Activated CD4-positive, alpha-beta T cell treated with anti-CD3 and anti-CD28 coated beads for 36 hours (primary cell): ENCODE measurements at regions not wholly inside any gene's neighbourhood (a gene's known extent, or its start where the extent isn't known, plus 50 kb on each side); places are given as distances from the start of the nearest gene placed in this dataset.

Source experiments
- ATAC-seq: fragments of 200-7000 bp; cut with Tn5 transposase; one replicate; pipeline ENCODE4 v1.10.0; 2021; ENCODE audit warnings: mild to moderate bottlenecking, moderate library complexity
- CTCF ChIA-PET: fragments of 350-600 bp; sonication (Branson Sonifier 250); formaldehyde crosslinking; loops from one replicate; lab custom pipeline; 2021; ENCODE audit warnings: antibody characterized with exemption; lab: Charles Lee
- POLR2A ChIA-PET: fragments of 350-600 bp; sonication (Branson Sonifier 250); formaldehyde crosslinking; loops from one replicate; lab custom pipeline; 2021; ENCODE audit warnings: antibody characterized with exemption, inconsistent platforms; lab: Charles Lee
- DNase-seq: peaks from one replicate; pipeline ENCODE4 v3.0.0-alpha.2; 2020
- H3K27ac Mint-ChIP-seq: one replicate; pipeline ENCODE4 v1.8.0; 2021; ENCODE audit warnings: mixed read lengths
- H3K27me3 Mint-ChIP-seq: one replicate; pipeline ENCODE4 v1.8.0; 2021; ENCODE audit warnings: mixed read lengths
- H3K36me3 Mint-ChIP-seq: one replicate; pipeline ENCODE4 v1.8.0; 2021; ENCODE audit warnings: low read depth, mixed read lengths
- H3K4me1 Mint-ChIP-seq: one replicate; pipeline ENCODE4 v1.8.0; 2021; ENCODE audit warnings: mixed read lengths
- H3K4me3 Mint-ChIP-seq: one replicate; pipeline ENCODE4 v1.8.0; 2021; ENCODE audit warnings: mild to moderate bottlenecking, moderate library complexity, mixed read lengths
- H3K9me3 Mint-ChIP-seq: one replicate; pipeline ENCODE4 v1.8.0; 2021; ENCODE audit warnings: low read depth, mixed read lengths
- intact Hi-C, 2 experiments: fragments of 100-400 bp; cut with DNase I in 1 of 2; cut with micrococcal nuclease in 1 of 2; formaldehyde crosslinking; loops; one replicate each; pipeline versions ENCODE4 v1.14.2 to v1.15.1; 2022 to 2024; cut with DNase I, micrococcal nuclease

DNA sequence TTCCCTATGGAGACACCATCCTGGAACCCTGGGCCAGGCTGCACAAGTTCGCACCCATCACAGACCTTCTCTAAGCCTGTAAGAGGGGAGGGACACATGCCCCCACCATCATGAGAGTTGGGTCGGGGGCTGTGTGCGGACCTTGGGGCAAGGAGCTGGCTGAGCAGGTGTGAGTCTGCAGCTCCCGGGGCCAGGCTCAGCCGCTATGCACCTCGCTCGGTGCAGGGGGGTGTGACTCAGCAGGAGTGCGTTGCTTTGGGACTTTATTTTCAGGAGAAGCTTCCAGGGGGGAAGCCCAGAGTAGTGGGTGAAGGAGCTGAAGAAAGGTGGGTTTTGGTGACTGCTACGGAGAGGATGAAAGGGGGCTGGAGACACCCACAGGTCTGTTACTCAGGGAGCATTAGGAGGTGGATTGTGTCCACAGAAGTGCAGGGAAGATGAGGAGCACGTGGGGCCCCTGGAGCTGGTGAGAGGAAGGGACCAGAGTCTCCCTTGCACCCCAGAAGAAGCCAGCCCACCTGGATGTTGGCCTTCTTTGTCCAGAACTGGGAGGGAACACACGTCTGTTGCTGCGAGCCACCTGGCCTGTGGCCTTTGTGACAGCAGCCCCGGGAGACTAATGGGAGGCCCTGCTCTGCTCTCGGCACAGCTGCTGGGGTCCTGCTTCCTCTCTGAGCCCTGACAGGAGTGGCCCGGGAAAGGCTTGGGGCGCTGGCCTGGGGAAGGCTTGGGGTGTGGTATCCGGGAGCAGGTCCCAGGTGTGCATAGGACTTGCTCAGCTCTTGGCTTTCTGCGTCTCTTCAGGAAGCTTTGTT is 162.6 kb downstream of the TEX29 start:
- Mint-ChIP-seq H3K27ac (no peak overlapping the region), H3K9me3 (peaks cover 8% of the 10 kb centered on the region), H3K4me1 (no peaks in the 10 kb centered on the region), H3K27me3 (no peaks in the 10 kb centered on the region), H3K4me3 (no peak overlapping the region), H3K36me3 (no peaks in the 10 kb centered on the region)
- no peak for DNase-seq
- CTCF ChIA-PET = interaction anchor here (0.6 kb wide), 1 partner anchor 478 kb away, joined by 3 read pairs; no protein-coding TSS in a partner anchor
- ATAC-seq = no peak
- intact Hi-C loops = no loop called here
- POLR2A ChIA-PET = no interaction called here

GRCh38 chr13:111483621-111483987 is 163.2 kb downstream of the TEX29 start:
- intact Hi-C loops = no loop called here
- ATAC-seq (no peak), DNase-seq (no peak)
- no peaks in the 10 kb centered on the region for H3K27me3 Mint-ChIP-seq
- H3K9me3 Mint-ChIP-seq = peaks cover 8% of the 10 kb centered on the region
- ChIA-PET CTCF (interaction anchor here (0.6 kb wide), 1 partner anchor 477 kb away, joined by 3 read pairs; no protein-coding TSS in a partner anchor), POLR2A (no interaction called here)
- H3K27ac Mint-ChIP-seq = no peak overlapping the region
- no peak overlapping the region for H3K4me3 Mint-ChIP-seq
- no peaks in the 10 kb centered on the region for H3K36me3 Mint-ChIP-seq
- no peaks in the 10 kb centered on the region for H3K4me1 Mint-ChIP-seq

DNA sequence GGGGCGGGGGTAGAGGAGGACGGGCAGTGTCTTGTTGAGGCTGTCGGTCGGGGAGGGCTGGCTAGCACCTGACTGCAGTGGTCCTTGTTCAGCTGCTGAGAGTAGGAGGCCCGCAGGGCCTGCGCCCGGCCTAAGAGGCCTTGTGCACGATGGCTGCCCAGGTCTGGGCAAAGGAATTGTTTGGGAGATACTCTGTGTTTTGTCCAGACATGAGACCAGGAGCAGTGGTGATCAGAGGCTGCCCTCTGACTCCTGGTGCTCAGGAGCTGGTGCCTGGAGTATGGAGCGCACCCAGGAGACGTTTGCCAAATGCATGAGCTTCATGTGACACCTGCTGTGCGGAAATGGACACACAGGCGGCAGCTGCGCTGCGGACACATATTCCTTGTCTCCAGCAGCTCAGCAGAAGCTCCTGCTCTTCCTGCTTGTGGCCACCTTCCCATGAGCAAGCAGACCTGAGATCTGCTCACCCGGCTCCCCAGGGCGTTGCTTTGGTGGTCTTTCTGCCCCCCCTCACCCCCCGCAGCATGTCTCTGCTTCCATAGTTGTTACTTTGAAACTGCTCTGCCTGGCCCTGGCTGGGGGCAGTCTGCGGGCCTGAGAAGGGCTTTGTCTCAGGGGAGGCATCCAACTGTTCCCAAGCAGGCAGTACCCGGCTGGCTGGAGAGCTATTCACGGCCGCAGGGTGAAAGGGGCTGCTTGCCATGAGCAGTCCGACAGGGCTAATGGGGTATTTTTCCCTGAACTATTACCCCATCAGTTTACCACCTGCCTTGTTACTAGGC is 163.9 kb downstream of the TEX29 start:
- no peaks in the 10 kb centered on the region for H3K36me3 Mint-ChIP-seq
- ChIA-PET CTCF (no interaction called here), POLR2A (no interaction called here)
- peaks cover 8% of the 10 kb centered on the region for H3K9me3 Mint-ChIP-seq
- H3K4me3 Mint-ChIP-seq = no peak overlapping the region
- no peak overlapping the region for H3K27ac Mint-ChIP-seq
- H3K4me1 Mint-ChIP-seq = no peaks in the 10 kb centered on the region
- DNase-seq = no peak
- intact Hi-C loops = no loop called here
- ATAC-seq = no peak
- H3K27me3 Mint-ChIP-seq = no peaks in the 10 kb centered on the region

DNA sequence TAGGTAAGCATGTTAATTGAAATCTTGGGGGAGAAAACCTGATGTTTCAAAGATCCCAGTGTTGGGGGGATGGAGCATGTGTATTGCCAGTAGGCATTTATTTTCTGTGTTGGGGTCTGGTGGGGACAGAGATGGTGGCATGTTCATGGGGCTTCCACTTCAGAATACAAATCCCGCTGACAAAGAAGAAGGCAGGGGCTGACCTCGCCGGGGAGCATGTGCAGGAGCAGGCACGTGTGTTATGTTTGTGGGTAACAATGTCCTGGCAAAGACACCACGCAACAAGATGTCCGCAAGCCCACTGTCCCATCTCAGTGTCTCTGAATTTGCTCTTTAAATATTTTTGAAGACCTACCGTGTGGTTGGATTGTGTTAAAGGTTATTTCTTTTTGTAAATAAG is 164.5 kb downstream of the TEX29 start:
- ChIA-PET CTCF (no interaction called here), POLR2A (no interaction called here)
- ATAC-seq (no peak), DNase-seq (no peak)
- no peak overlapping the region for H3K27ac Mint-ChIP-seq
- H3K4me3 Mint-ChIP-seq = no peak overlapping the region
- intact Hi-C loops = no loop called here
- no peaks in the 10 kb centered on the region for H3K27me3 Mint-ChIP-seq
- no peaks in the 10 kb centered on the region for H3K36me3 Mint-ChIP-seq
- H3K4me1 Mint-ChIP-seq = no peaks in the 10 kb centered on the region
- peaks cover 8% of the 10 kb centered on the region for H3K9me3 Mint-ChIP-seq

DNA sequence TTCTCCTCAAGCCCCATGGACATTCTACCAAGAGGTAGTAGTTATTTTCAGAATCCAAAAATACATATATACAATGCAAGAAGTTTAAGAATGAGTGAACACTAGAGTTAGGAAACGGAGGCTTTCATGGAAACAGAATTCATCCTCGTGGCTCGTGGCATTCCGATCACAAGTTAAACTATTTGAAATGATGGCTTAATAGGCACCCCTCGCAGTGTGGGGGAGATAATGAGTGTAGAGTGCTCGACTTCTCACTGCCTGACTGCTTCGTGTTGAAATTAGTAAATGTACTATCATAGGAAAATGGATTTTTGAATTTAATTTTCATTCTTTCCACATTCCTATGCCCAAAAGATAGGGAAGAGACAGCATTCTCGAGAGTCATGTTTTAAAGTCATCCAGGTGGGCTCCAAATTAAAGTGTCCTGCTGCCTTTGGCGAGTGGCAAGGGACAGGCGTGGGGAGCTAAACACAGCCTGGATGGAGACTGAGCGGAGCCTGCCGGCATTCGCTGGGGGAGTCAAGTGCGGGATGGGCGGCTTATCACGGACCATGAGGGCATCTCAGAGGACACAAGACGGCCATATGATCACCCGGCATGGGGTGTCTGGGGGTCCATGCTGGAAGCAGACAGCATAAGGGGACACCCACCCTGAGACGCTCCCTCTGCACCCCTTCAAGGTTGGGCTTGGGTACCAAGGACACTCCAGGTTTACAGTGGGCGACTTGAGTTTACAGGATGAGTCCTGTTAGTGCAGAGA is 165.2 kb downstream of the TEX29 start:
- no peak overlapping the region for H3K4me3 Mint-ChIP-seq
- H3K36me3 Mint-ChIP-seq = no peaks in the 10 kb centered on the region
- DNase-seq (no peak), ATAC-seq (no peak)
- ChIA-PET CTCF (no interaction called here), POLR2A (no interaction called here)
- peaks cover 8% of the 10 kb centered on the region for H3K9me3 Mint-ChIP-seq
- intact Hi-C loops = no loop called here
- no peaks in the 10 kb centered on the region for H3K4me1 Mint-ChIP-seq
- H3K27ac Mint-ChIP-seq = no peak overlapping the region
- H3K27me3 Mint-ChIP-seq = peaks cover 3% of the 10 kb centered on the region

- H3K36me3 Mint-ChIP-seq = no peaks in the 10 kb centered on the region
- H3K9me3 Mint-ChIP-seq = peaks cover 8% of the 10 kb centered on the region
- no peak overlapping the region for H3K4me3 Mint-ChIP-seq
- H3K27ac Mint-ChIP-seq = no peak overlapping the region
- no peak for ATAC-seq
- CTCF ChIA-PET = no interaction called here
- no peaks in the 10 kb centered on the region for H3K4me1 Mint-ChIP-seq
- POLR2A ChIA-PET = no interaction called here
- peaks cover 3% of the 10 kb centered on the region for H3K27me3 Mint-ChIP-seq
- DNase-seq = no peak
- intact Hi-C loops = no loop called here
Observed at GRCh38 chr13:111486331-111486730, 165.9 kb downstream of the TEX29 start.

DNA sequence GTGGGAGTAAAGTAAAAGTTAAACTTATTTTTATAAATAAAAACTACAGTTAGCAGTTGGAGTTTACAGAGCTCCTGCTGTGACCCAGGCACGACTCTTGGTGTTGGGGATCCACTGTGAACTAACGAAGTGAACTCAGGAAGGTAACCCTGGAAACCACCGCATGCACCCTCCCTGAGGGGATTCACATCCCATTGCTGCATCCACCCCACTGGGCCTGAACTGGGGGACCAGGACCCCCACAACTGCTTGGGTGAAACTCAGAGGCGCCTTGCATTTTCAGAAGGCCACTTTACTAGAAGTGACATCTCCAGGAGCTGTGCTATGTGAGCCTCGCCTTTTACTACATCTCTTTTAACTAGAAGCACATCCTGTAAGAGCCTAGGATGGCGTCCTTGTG is 166.4 kb downstream of the TEX29 start:
- peaks cover 3% of the 10 kb centered on the region for H3K27me3 Mint-ChIP-seq
- ChIA-PET CTCF (no interaction called here), POLR2A (no interaction called here)
- intact Hi-C loops = no loop called here
- ATAC-seq (no peak), DNase-seq (no peak)
- H3K27ac Mint-ChIP-seq = no peak overlapping the region
- no peak overlapping the region for H3K4me3 Mint-ChIP-seq
- no peaks in the 10 kb centered on the region for H3K36me3 Mint-ChIP-seq
- no peaks in the 10 kb centered on the region for H3K4me1 Mint-ChIP-seq
- H3K9me3 Mint-ChIP-seq = peaks cover 8% of the 10 kb centered on the region

DNA sequence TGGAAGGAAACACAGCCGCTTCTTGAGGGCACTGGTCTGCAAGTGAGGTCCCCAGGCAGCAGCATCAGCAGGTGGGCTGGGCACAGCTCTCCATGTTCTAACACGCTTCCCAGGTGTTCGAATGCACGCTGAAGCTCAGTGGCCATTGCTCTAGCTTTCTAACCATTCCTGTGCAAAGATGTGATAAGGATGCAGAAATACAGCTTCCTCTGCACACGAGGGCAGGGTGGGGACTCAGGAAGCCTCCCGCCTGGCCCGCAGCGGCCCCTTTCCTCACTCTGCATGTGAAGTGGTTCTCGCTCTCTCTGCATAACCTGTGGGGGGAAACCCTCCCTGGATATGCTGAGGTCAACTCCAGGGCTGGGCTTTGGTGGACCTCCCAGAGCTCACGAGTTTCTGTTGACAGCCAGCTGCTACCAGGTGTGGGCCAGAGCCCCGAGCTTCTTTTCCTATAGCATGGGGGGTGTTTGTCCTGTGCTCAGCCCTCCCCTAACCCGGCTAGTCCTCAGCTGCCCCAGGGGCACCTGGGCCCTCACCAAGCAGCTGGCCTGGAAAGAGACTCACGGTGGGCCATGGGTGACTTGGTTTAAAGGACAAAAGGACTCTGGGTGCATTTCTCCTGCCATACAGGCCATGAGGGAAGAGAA is 168.2 kb downstream of the TEX29 start:
- POLR2A ChIA-PET = no interaction called here

GRCh38 chr13:111489301-111489700 is 168.9 kb downstream of the TEX29 start:
- peaks cover 3% of the 10 kb centered on the region for H3K27me3 Mint-ChIP-seq
- intact Hi-C loops = no loop called here
- peaks cover 8% of the 10 kb centered on the region for H3K9me3 Mint-ChIP-seq
- no peak for DNase-seq
- CTCF ChIA-PET = no interaction called here
- H3K36me3 Mint-ChIP-seq = no peaks in the 10 kb centered on the region
- ATAC-seq = no peak
- no peak overlapping the region for H3K4me3 Mint-ChIP-seq
- H3K4me1 Mint-ChIP-seq = no peaks in the 10 kb centered on the region
- H3K27ac Mint-ChIP-seq = no peak overlapping the region
- POLR2A ChIA-PET = interaction anchor here (0.6 kb wide), 1 partner anchor 125 kb away, joined by 4 read pairs; no protein-coding TSS in a partner anchor

More for the DNA sequence above, 168.2 kb downstream of the TEX29 start:
- Mint-ChIP-seq H3K4me3 (no peak overlapping the region), H3K27me3 (peaks cover 3% of the 10 kb centered on the region), H3K9me3 (peaks cover 8% of the 10 kb centered on the region), H3K4me1 (no peaks in the 10 kb centered on the region), H3K27ac (no peak overlapping the region), H3K36me3 (no peaks in the 10 kb centered on the region)
- no peak for ATAC-seq
- CTCF ChIA-PET = no interaction called here
- DNase-seq = no peak
- intact Hi-C loops = no loop called here

GRCh38 chr13:111490611-111491010 is 170.2 kb downstream of the TEX29 start:
- intact Hi-C loops = no loop called here
- POLR2A ChIA-PET = no interaction called here
- Mint-ChIP-seq H3K4me3 (no peak overlapping the region), H3K27ac (no peak overlapping the region), H3K4me1 (no peaks in the 10 kb centered on the region), H3K9me3 (peaks cover 9% of the 10 kb centered on the region), H3K36me3 (no peaks in the 10 kb centered on the region), H3K27me3 (peaks cover 7% of the 10 kb centered on the region)
- CTCF ChIA-PET = no interaction called here
- DNase-seq (no peak), ATAC-seq (no peak)

GRCh38 chr13:111491021-111491420 is 170.6 kb downstream of the TEX29 start:
- intact Hi-C loops = no loop called here
- ChIA-PET CTCF (no interaction called here), POLR2A (no interaction called here)
- H3K27ac Mint-ChIP-seq = no peak overlapping the region
- DNase-seq (no peak), ATAC-seq (no peak)
- peaks cover 9% of the 10 kb centered on the region for H3K27me3 Mint-ChIP-seq
- peaks cover 12% of the 10 kb centered on the region for H3K9me3 Mint-ChIP-seq
- no peak overlapping the region for H3K4me3 Mint-ChIP-seq
- H3K4me1 Mint-ChIP-seq = no peaks in the 10 kb centered on the region
- H3K36me3 Mint-ChIP-seq = no peaks in the 10 kb centered on the region
